PC-9 (cell line): ENCODE measurements at regions not wholly inside any gene's neighbourhood (a gene's known extent, or its start where the extent isn't known, plus 50 kb on each side); places are given as distances from the start of the nearest gene placed in this dataset.

Experiments used
- BruUV-seq: library from RNA; stranded (reverse); fragments of 400-500 nt; replicated peaks from 2 replicates; lab custom pipeline; 2021; lab: Mats Ljungman, UMichigan
- CTCF ChIA-PET: fragments of 300-600 bp; sonication (Branson Sonifier 250); formaldehyde crosslinking; loops from one replicate; lab custom pipeline; 2022; ENCODE audit warnings: antibody characterized with exemption; lab: Charles Lee
- POLR2A ChIA-PET: fragments of 300-600 bp; sonication (Branson Sonifier 250); formaldehyde crosslinking; loops from one replicate; lab custom pipeline; 2022; ENCODE audit warnings: antibody characterized with exemption; ENCODE audit not compliant: unreplicated experiment; lab: Charles Lee
- DNase-seq, 2 experiments: peaks; one replicate each; pipeline versions ENCODE4 v3.0.0 to v3.0.0-alpha.2; 2015 to 2022; ENCODE audit warnings: mixed read lengths in 1 of 2
- H2AFZ ChIP-seq: fragments of 200-600 bp; sonication (generic); 2 replicates; pipeline ENCODE4 v1.8.1; 2017; ENCODE audit warnings: antibody characterized with exemption
- H3F3A ChIP-seq: fragments of 200-600 bp; sonication (generic); 2 replicates; pipeline ENCODE4 v1.8.1; 2017; ENCODE audit warnings: antibody characterized with exemption, mild to moderate bottlenecking, low read depth; ENCODE audit not compliant: insufficient read depth
- H3K27ac ChIP-seq: fragments of 200-600 bp; sonication (generic); 2 replicates; pipeline ENCODE4 v1.6.1; 2016; ENCODE audit warnings: mixed run types
- H3K27me3 ChIP-seq: fragments of 200-600 bp; sonication (generic); 2 replicates; pipeline ENCODE4 v1.6.1; 2016; ENCODE audit warnings: low read depth, mixed run types; ENCODE audit not compliant: insufficient read depth
- H3K36me3 ChIP-seq: fragments of 200-600 bp; sonication (generic); 2 replicates; pipeline ENCODE4 v1.6.1; 2016; ENCODE audit warnings: low read depth, mixed run types
- H3K4me1 ChIP-seq: fragments of 200-600 bp; sonication (generic); replicated peaks from 2 replicates; pipeline ENCODE4 v1.6.1; 2016; ENCODE audit warnings: mixed run types; ENCODE audit not compliant: insufficient read depth
- H3K4me2 ChIP-seq: fragments of 200-600 bp; sonication (generic); 2 replicates; pipeline ENCODE4 v1.6.1; 2017; ENCODE audit warnings: mixed run types
- H3K4me3 ChIP-seq: fragments of 200-600 bp; sonication (generic); 2 replicates; pipeline ENCODE4 v1.6.1; 2016; ENCODE audit warnings: mixed run types
- H3K79me2 ChIP-seq: fragments of 200-600 bp; sonication (generic); 2 replicates; pipeline ENCODE4 v1.6.1; 2017; ENCODE audit warnings: low read depth, mixed run types
- H3K9me2 ChIP-seq: fragments of 200-600 bp; sonication (generic); 2 replicates; pipeline ENCODE4 v1.8.1; 2017; ENCODE audit warnings: mild to moderate bottlenecking; ENCODE audit not compliant: insufficient read depth
- H3K9me3 ChIP-seq: fragments of 200-600 bp; sonication (generic); 2 replicates; pipeline ENCODE4 v1.8.1; 2016; ENCODE audit warnings: low read depth; ENCODE audit not compliant: insufficient read depth
- H4K20me1 ChIP-seq: fragments of 200-600 bp; sonication (generic); 2 replicates; pipeline ENCODE4 v1.8.1; 2017; ENCODE audit not compliant: insufficient read depth
- CTCF ChIP-seq: fragments of 200-600 bp; sonication (generic); conservative IDR thresholded peaks from 2 replicates; pipeline ENCODE4 v1.6.1; 2017; ENCODE audit warnings: mixed run types, antibody characterized with exemption, mild to moderate bottlenecking, moderate library complexity
- EZH2 ChIP-seq: fragments of 200-600 bp; sonication (generic); IDR thresholded peaks from 2 replicates; pipeline ENCODE4 v1.8.0; 2017; ENCODE audit warnings: antibody characterized with exemption, low read depth
- intact Hi-C: fragments of 100-400 bp; cut with micrococcal nuclease; formaldehyde crosslinking; loops from one replicate; pipeline ENCODE4 v1.10.0; 2022; ENCODE audit not compliant: unreplicated experiment

DNA sequence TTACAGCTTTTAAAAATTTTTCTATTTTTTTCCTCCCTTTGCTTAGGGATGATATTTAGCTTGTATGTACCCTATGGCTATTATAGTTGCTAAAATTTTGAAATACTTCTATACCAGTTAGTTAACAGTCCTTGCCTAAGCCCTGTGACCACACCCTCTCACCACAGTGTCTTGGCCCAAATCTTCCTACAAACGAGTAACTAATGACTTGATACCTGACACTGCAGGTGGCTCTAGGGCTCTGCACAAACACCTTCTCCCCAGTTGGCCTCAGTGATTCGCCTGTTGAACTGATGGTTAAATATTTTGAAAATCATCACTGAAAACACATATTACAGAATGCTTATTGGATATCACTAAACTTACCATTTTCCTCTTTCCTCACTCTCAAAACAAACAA, 449.6 kb upstream of the CHD1 start:
- Histone ChIP-seq H3K9me3 (no peaks in the 10 kb centered on the region), H3K27me3 (no peaks in the 10 kb centered on the region), H3K36me3 (no peaks in the 10 kb centered on the region), H3K79me2 (no peaks in the 10 kb centered on the region), H3F3A (no peaks in the 10 kb centered on the region), H2AFZ (no peak overlapping the region), H3K4me1 (no peaks in the 10 kb centered on the region), H3K9me2 (no peaks in the 10 kb centered on the region), H3K4me3 (no peak overlapping the region), H4K20me1 (no peaks in the 10 kb centered on the region; the same call in 1 of the 2 replicates), H3K27ac (no peak overlapping the region), H3K4me2 (no peak overlapping the region)
- intact Hi-C loops = no loop called here
- ChIA-PET CTCF (no interaction called here), POLR2A (no interaction called here)
- TF ChIP-seq EZH2 = no peak
- no peak for TF ChIP-seq CTCF
- no peak for DNase-seq
- BruUV-seq = no TSS peak

GRCh38 chr5:99369797-99370593, 441.2 kb upstream of the CHD1 start:
- DNase-seq = no peak
- Histone ChIP-seq H3K27me3 (no peaks in the 10 kb centered on the region), H3K79me2 (no peaks in the 10 kb centered on the region), H3K9me3 (no peaks in the 10 kb centered on the region), H3F3A (no peaks in the 10 kb centered on the region), H3K4me2 (no peak overlapping the region), H3K4me1 (no peaks in the 10 kb centered on the region), H3K9me2 (no peaks in the 10 kb centered on the region), H3K4me3 (no peak overlapping the region), H4K20me1 (no peaks in the 10 kb centered on the region), H3K27ac (no peak overlapping the region), H3K36me3 (no peaks in the 10 kb centered on the region), H2AFZ (no peak overlapping the region)
- BruUV-seq = no TSS peak
- CTCF ChIA-PET = no interaction called here
- intact Hi-C loops = no loop called here
- POLR2A ChIA-PET = no interaction called here
- no peak for TF ChIP-seq CTCF
- no peak for TF ChIP-seq EZH2

DNA sequence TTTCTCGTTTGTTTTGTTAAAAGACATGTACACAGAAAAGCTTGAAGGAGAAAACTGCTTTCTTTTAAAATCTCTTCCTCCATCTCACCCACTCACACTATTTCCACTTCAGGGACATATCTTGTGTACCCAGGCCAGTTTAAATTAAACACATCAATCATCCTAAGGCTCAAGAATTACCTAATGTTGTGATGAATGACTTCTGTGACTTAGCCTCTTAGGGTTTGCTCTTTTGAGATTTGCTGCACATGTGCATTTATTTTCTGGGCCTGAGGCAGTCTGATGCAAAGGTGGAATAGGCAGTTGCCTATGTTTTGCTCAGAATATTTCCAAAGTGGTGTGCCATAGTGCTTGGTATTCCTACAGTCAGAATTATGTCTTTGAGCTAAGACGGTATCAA, 439.9 kb upstream of the CHD1 start:
- H3K36me3 ChIP-seq = no peaks in the 10 kb centered on the region
- no peaks in the 10 kb centered on the region for H3K27me3 ChIP-seq
- no peaks in the 10 kb centered on the region for H4K20me1 ChIP-seq
- DNase-seq = no peak
- no peaks in the 10 kb centered on the region for H3K4me1 ChIP-seq
- no peak overlapping the region for H3K27ac ChIP-seq
- H3K9me3 ChIP-seq = no peaks in the 10 kb centered on the region
- H3F3A ChIP-seq = no peaks in the 10 kb centered on the region
- no peaks in the 10 kb centered on the region for H3K9me2 ChIP-seq
- no peak overlapping the region for H3K4me2 ChIP-seq
- CTCF ChIA-PET = no interaction called here
- no peak for TF ChIP-seq EZH2
- TF ChIP-seq CTCF = no peak
- POLR2A ChIA-PET = no interaction called here
- H3K79me2 ChIP-seq = no peaks in the 10 kb centered on the region
- no peak overlapping the region for H2AFZ ChIP-seq
- intact Hi-C loops = no loop called here
- BruUV-seq = no TSS peak
- H3K4me3 ChIP-seq = no peak overlapping the region
